Activated naive CD4-positive, alpha-beta T cell treated with anti-CD3 and anti-CD28 coated beads for 36 hours (primary cell): ENCODE measurements at regions not wholly inside any gene's neighbourhood (a gene's known extent, or its start where the extent isn't known, plus 50 kb on each side); places are given as distances from the start of the nearest gene placed in this dataset.
"Not testable (repeated sequence)": the region's sequence is repeated elsewhere in the genome, so short reads cannot be mapped to it uniquely, and the experiment has no call there.

Experiments
- CTCF ChIA-PET: fragments of 350-600 bp; sonication (Branson Sonifier 250); formaldehyde crosslinking; loops from one replicate; lab custom pipeline; 2021; ENCODE audit warnings: antibody characterized with exemption; lab: Charles Lee
- DNase-seq: peaks from one replicate; pipeline ENCODE4 v3.0.0-alpha.2; 2020
- H3K27ac Mint-ChIP-seq: one replicate; pipeline ENCODE4 v1.8.0; 2021; ENCODE audit warnings: mild to moderate bottlenecking, mixed read lengths
- H3K27me3 Mint-ChIP-seq: one replicate; pipeline ENCODE4 v1.8.0; 2021; ENCODE audit warnings: low read depth, mixed read lengths
- H3K36me3 Mint-ChIP-seq: one replicate; pipeline ENCODE4 v1.8.0; 2021; ENCODE audit warnings: low read depth, mixed read lengths
- H3K4me1 Mint-ChIP-seq: one replicate; pipeline ENCODE4 v1.8.0; 2021; ENCODE audit warnings: low read depth, mixed read lengths
- H3K4me3 Mint-ChIP-seq: one replicate; pipeline ENCODE4 v1.8.0; 2021; ENCODE audit warnings: mild to moderate bottlenecking, moderate library complexity, mixed read lengths
- H3K9me3 Mint-ChIP-seq: one replicate; pipeline ENCODE4 v1.8.0; 2021; ENCODE audit warnings: mixed read lengths
- intact Hi-C: fragments of 100-400 bp; cut with micrococcal nuclease; formaldehyde crosslinking; loops from one replicate; pipeline ENCODE4 v1.15.1; 2023

DNA sequence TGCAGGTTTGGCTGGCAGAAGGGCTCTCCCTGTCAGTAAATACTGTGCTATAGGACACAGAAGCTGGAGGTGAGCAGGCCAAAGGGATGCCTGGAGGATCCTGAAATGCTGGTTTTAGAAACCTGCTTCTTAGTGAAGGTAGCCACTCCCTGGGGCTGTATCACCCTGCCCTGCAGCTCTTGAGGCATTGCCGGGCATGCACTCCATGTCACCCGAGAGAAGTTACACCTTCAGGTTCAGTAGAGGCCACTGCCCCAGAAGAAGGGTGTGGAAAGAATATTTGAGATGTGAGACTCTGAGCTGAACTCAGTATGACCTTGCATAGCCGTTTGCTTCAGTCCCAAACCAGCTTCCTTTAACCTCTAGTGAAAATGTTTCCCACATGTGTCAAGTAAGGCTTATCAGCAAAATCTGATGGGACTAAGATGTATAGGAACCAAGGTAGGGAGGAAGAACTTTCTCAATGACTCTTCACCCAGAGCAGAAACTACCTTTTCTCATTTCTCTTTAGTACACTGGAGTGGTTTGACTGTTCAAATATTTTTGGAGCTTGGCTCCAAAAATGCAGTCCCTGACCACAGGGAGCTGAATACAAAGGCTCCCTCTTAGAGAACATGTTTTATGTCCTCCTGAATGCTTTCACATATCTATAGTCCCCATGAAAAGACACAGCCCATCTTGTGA lies 164.5 kb upstream of the DYRK2 start:
- peaks cover 2% of the 10 kb centered on the region for H3K36me3 Mint-ChIP-seq
- no peak overlapping the region for H3K4me3 Mint-ChIP-seq
- CTCF ChIA-PET = interaction anchor here (0.6 to 1.5 kb wide), 5 partner anchors 40 to 323 kb away, joined by 3 to 5 read pairs (median 3); no protein-coding TSS in a partner anchor
- H3K27me3 Mint-ChIP-seq = no peaks in the 10 kb centered on the region
- intact Hi-C loops = loop anchor here (1.0 to 5.0 kb wide), 10 partner anchors 31 to 320 kb away; partner anchors contain the start of gene CAND1
- no peak for DNase-seq
- peak overlapping the region; percentile 22 for H3K27ac Mint-ChIP-seq
- peaks cover 40% of the 10 kb centered on the region for H3K4me1 Mint-ChIP-seq
- peaks cover 16% of the 10 kb centered on the region for H3K9me3 Mint-ChIP-seq

- no peaks in the 10 kb centered on the region for H3K27me3 Mint-ChIP-seq
- H3K9me3 Mint-ChIP-seq = peaks cover 23% of the 10 kb centered on the region
- H3K4me1 Mint-ChIP-seq = peaks cover 40% of the 10 kb centered on the region
- H3K36me3 Mint-ChIP-seq = peaks cover 7% of the 10 kb centered on the region
- H3K4me3 Mint-ChIP-seq = no peak overlapping the region
- peak; percentile 42 for DNase-seq
- intact Hi-C loops = loop anchor here (5.0 kb wide), 1 partner anchor 272 kb away; no protein-coding TSS in a partner anchor
- no peak overlapping the region for H3K27ac Mint-ChIP-seq
- CTCF ChIA-PET = interaction anchor here (1.0 kb wide), 1 partner anchor 178 kb away, joined by 3 read pairs; no protein-coding TSS in a partner anchor
These were observed 163.6 kb upstream of the DYRK2 start for GRCh38 chr12:67484791-67485480.

- intact Hi-C loops = no loop called here
- Mint-ChIP-seq H3K27ac (no peak overlapping the region), H3K4me1 (peaks cover 40% of the 10 kb centered on the region), H3K36me3 (peaks cover 7% of the 10 kb centered on the region), H3K27me3 (no peaks in the 10 kb centered on the region), H3K4me3 (no peak overlapping the region), H3K9me3 (peaks cover 29% of the 10 kb centered on the region)
- CTCF ChIA-PET = no interaction called here
- DNase-seq = no peak
These were observed 161.9 kb upstream of the DYRK2 start for GRCh38 chr12:67486671-67487070.

GRCh38 chr12:67488349-67488748 lies 160.2 kb upstream of the DYRK2 start:
- CTCF ChIA-PET, DNase-seq, H3K27me3 Mint-ChIP-seq, H3K36me3 Mint-ChIP-seq, H3K27ac Mint-ChIP-seq, intact Hi-C loops, H3K4me3 Mint-ChIP-seq: not testable (repeated sequence)
- H3K9me3 Mint-ChIP-seq = peaks cover 31% of the 10 kb centered on the region
- peaks cover 28% of the 10 kb centered on the region for H3K4me1 Mint-ChIP-seq

- CTCF ChIA-PET = no interaction called here
- Mint-ChIP-seq H3K27me3 (no peaks in the 10 kb centered on the region), H3K9me3 (peaks cover 31% of the 10 kb centered on the region), H3K36me3 (peaks cover 7% of the 10 kb centered on the region), H3K4me1 (peaks cover 21% of the 10 kb centered on the region), H3K27ac (no peak overlapping the region), H3K4me3 (no peak overlapping the region)
- intact Hi-C loops = no loop called here
- DNase-seq = no peak
These were observed 159.5 kb upstream of the DYRK2 start for GRCh38 chr12:67489007-67489406.

GRCh38 chr12:67496581-67496980 lies 152.0 kb upstream of the DYRK2 start:
- Mint-ChIP-seq H3K27ac (no peak overlapping the region), H3K9me3 (peaks cover 3% of the 10 kb centered on the region), H3K36me3 (no peaks in the 10 kb centered on the region), H3K4me3 (no peak overlapping the region), H3K4me1 (peaks cover 14% of the 10 kb centered on the region), H3K27me3 (no peaks in the 10 kb centered on the region)
- CTCF ChIA-PET = no interaction called here
- intact Hi-C loops = no loop called here
- no peak for DNase-seq

DNA sequence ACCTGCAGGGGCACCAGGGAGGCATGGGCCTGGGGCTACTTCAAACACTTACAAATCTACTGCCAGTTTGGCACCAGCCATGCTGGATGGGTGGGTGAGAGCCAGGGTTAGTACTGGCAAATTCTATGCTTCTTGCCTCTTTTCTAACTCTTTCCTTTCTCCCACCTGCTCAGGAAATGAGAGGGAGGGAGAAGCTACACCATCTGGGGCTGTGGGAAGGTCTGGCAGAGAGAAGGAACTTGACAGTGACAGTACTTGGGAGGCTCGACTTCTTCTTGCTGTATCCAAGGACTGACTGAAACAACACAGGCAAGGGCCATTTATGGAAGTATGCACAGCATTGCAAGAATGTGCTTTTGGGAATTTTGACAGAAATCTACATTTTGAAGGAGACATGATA lies 149.6 kb upstream of the DYRK2 start:
- H3K36me3 Mint-ChIP-seq = no peaks in the 10 kb centered on the region
- DNase-seq = no peak
- intact Hi-C loops = no loop called here
- H3K9me3 Mint-ChIP-seq = no peaks in the 10 kb centered on the region
- peaks cover 16% of the 10 kb centered on the region for H3K4me1 Mint-ChIP-seq
- CTCF ChIA-PET = no interaction called here
- H3K4me3 Mint-ChIP-seq = no peak overlapping the region
- no peaks in the 10 kb centered on the region for H3K27me3 Mint-ChIP-seq
- no peak overlapping the region for H3K27ac Mint-ChIP-seq

DNA sequence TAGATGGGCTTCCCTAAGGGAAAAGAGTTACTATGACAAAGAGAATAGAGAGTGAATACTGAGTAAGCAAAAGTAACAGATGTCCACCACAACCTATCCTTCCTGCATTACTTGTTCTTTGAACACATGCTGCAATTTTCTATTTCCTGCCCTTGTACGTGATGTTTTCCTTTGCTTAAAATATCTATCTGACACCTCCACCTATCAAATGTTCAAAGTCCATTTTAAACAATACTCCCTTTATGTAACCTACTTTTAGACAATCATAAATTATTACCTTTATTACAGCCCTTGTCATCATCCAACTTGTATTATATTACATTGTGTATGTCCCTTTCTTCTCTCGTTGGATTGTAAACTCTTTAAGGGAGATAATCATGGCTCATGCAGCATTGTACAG lies 147.2 kb upstream of the DYRK2 start:
- H3K9me3 Mint-ChIP-seq = no peaks in the 10 kb centered on the region
- H3K4me3 Mint-ChIP-seq = no peak overlapping the region
- intact Hi-C loops = no loop called here
- H3K36me3 Mint-ChIP-seq = no peaks in the 10 kb centered on the region
- peaks cover 16% of the 10 kb centered on the region for H3K4me1 Mint-ChIP-seq
- no peak overlapping the region for H3K27ac Mint-ChIP-seq
- no peaks in the 10 kb centered on the region for H3K27me3 Mint-ChIP-seq
- CTCF ChIA-PET = no interaction called here
- no peak for DNase-seq

GRCh38 chr12:67504026-67504425 lies 144.5 kb upstream of the DYRK2 start:
- H3K9me3 Mint-ChIP-seq = no peaks in the 10 kb centered on the region
- H3K36me3 Mint-ChIP-seq = no peaks in the 10 kb centered on the region
- peaks cover 16% of the 10 kb centered on the region for H3K4me1 Mint-ChIP-seq
- CTCF ChIA-PET = no interaction called here
- H3K27ac Mint-ChIP-seq = no peak overlapping the region
- no peaks in the 10 kb centered on the region for H3K27me3 Mint-ChIP-seq
- no peak overlapping the region for H3K4me3 Mint-ChIP-seq
- no peak for DNase-seq
- intact Hi-C loops = no loop called here

- CTCF ChIA-PET = no interaction called here
- Mint-ChIP-seq H3K4me1 (peaks cover under 1% of the 10 kb centered on the region), H3K4me3 (no peak overlapping the region), H3K27me3 (no peaks in the 10 kb centered on the region), H3K36me3 (no peaks in the 10 kb centered on the region), H3K27ac (no peak overlapping the region), H3K9me3 (no peaks in the 10 kb centered on the region)
- no peak for DNase-seq
- intact Hi-C loops = no loop called here
These were observed 141.8 kb upstream of the DYRK2 start for GRCh38 chr12:67506739-67507138.

DNA sequence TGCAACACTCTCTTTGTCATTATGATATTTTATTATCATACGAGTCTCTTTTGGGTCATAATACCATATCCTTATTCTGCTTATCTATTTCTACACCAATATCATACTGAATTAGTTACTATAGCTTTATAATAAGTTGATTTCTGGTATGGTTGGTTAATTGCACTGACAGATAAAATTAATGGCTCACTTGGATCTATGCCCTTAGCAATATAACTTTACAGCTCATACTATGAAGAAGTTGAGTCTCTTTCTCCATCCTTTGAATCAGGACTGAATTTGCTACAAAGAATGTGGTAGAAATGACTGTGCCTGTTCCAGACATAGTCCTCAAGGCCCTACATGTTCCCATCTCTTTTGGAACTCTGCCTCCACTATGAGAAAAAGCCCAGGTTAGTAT lies 139.7 kb upstream of the DYRK2 start:
- DNase-seq = no peak
- Mint-ChIP-seq H3K27ac (no peak overlapping the region), H3K4me1 (peaks cover 12% of the 10 kb centered on the region), H3K9me3 (no peaks in the 10 kb centered on the region), H3K27me3 (no peaks in the 10 kb centered on the region), H3K4me3 (no peak overlapping the region), H3K36me3 (no peaks in the 10 kb centered on the region)
- CTCF ChIA-PET = interaction anchor here (0.7 kb wide), 1 partner anchor 198 kb away, joined by 3 read pairs; no protein-coding TSS in a partner anchor
- intact Hi-C loops = no loop called here

- no peaks in the 10 kb centered on the region for H3K9me3 Mint-ChIP-seq
- CTCF ChIA-PET = no interaction called here
- H3K27me3 Mint-ChIP-seq = no peaks in the 10 kb centered on the region
- no peak overlapping the region for H3K27ac Mint-ChIP-seq
- H3K36me3 Mint-ChIP-seq = no peaks in the 10 kb centered on the region
- no peak for DNase-seq
- no peak overlapping the region for H3K4me3 Mint-ChIP-seq
- intact Hi-C loops = no loop called here
- H3K4me1 Mint-ChIP-seq = peaks cover 15% of the 10 kb centered on the region
These were observed 138.7 kb upstream of the DYRK2 start for GRCh38 chr12:67509666-67510386.
